ENCODE measurements at regions not wholly inside any gene's neighbourhood (a gene's known extent, or its start where the extent isn't known, plus 50 kb on each side); places are given as distances from the start of the nearest gene placed in this dataset.

DNA sequence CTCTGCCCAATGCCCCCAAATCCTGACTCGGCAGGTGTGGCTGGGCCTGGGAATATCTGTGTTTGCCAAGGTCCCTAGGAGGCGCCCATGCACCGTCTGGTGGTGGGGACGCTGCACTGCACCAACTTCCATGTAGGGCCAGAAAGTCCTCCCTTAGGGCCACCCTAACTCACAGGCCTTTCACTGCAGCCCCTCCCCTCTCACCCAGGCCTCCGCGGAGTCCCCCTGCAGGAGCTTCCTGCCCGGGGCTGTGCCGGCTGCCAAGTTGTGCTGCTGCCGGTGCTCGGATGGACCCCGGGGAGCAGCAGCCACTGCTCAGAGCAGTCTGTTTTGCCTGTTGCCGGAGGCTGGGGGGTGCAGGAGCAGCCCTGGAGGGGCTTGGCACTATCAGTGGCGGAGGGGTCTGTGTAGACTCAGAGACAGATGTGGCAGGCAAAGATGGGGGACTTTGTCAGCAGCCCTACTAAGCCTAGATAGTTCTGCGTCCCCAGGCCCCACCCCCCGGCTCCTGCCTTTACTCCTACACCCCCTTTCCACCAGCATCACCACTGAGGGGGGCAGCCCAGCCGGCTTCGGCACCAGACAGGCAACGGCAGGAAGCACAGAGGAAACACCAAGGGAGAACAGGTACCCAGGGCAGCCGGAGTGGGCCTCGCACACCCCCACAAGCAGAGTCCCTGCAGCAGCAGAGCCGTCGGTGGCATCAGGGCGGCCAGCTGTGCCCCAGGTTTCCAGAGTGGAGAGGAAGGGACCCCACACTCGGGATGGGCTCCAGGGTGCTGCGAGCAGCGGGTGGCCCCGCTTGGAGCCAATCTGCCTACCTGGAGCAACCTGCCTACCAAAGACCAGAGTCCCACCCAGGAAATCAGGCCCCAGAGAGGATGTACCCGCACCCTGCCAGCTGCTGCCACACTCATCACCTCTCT lies 124.3 kb downstream of the TRIM29 start:
- intact Hi-C loops (cut with micrococcal nuclease), result loop anchor here (1.0 kb wide), 2 partner anchors 347 to 532 kb away; no protein-coding TSS in a partner anchor
- POLR2A ChIA-PET (ENCODE audit: unreplicated experiment), result no interaction called here
- Histone ChIP-seq H2BK20ac (ENCODE audit: low read depth, low read length) (no peak overlapping the region), H3K79me1 (ENCODE audit: low read depth in 1 of 2, low read length in 2 of 2) (no peaks in the 10 kb centered on the region), H2AFZ (replicated peaks; ENCODE audit: low read length, poor library complexity) (peak overlapping the region; percentile 41), H3K9ac (ENCODE audit: low read depth, low read length) (no peak overlapping the region), H2AK5ac (ENCODE audit: low read depth, low read length) (no peak overlapping the region), H3K18ac (ENCODE audit: low read depth, low read length) (no peak overlapping the region), H4K20me1 (ENCODE audit: insufficient read depth, low read length) (no peaks in the 10 kb centered on the region), H3K56ac (ENCODE audit: extremely low read depth, insufficient read depth, low read length) (no peak overlapping the region), H3K23ac (ENCODE audit: low read depth, low read length) (no peak overlapping the region), H2AK9ac (replicated peaks; ENCODE audit: low read depth, low read length, poor library complexity) (no peak overlapping the region), H4K8ac (ENCODE audit: low read depth in 2 of 2, low read length in 2 of 2) (no peak overlapping the region), H2BK5ac (ENCODE audit: low read depth, low read length, poor library complexity, severe bottlenecking) (no peak overlapping the region), H3K9me3 (ENCODE audit: control insufficient read depth, insufficient read depth, low read length) (no peaks in the 10 kb centered on the region), H2BK15ac (ENCODE audit: low read depth, low read length) (no peak overlapping the region), H4K5ac (ENCODE audit: low read depth, low read length) (no peak overlapping the region), H3K4ac (ENCODE audit: low read depth, low read length) (no peak overlapping the region), H4K91ac (ENCODE audit: insufficient read depth, low read depth, low read length) (no peak overlapping the region), H3K36me3 (ENCODE audit: control insufficient read depth, insufficient read depth, low read length) (no peaks in the 10 kb centered on the region), H3K4me1 (ENCODE audit: control insufficient read depth, insufficient read depth, low read length) (no peaks in the 10 kb centered on the region), H3K27ac (ENCODE audit: insufficient read depth, low read length) (no peak overlapping the region), H3K27me3 (ENCODE audit: control insufficient read depth, insufficient read depth, low read length) (peaks cover 39% of the 10 kb centered on the region), H3K4me3 (ENCODE audit: insufficient read depth, low read depth, low read length) (no peak overlapping the region), H2BK120ac (ENCODE audit: low read depth, low read length) (no peak overlapping the region), H3K14ac (replicated peaks; ENCODE audit: low read depth, low read length) (no peak overlapping the region), H3K9me1 (ENCODE audit: insufficient read depth, low read length) (no peaks in the 10 kb centered on the region), H3K4me2 (ENCODE audit: low read depth, low read length) (no peak overlapping the region)
- no peak for TF ChIP-seq BHLHE40 (IDR thresholded peaks at IDR 0.05; ENCODE audit: low read depth, low read length)
- TF ChIP-seq RFX5 (IDR thresholded peaks at IDR 0.05; ENCODE audit: low read depth, low read length), result no peak
- TF ChIP-seq, protein P1, sequence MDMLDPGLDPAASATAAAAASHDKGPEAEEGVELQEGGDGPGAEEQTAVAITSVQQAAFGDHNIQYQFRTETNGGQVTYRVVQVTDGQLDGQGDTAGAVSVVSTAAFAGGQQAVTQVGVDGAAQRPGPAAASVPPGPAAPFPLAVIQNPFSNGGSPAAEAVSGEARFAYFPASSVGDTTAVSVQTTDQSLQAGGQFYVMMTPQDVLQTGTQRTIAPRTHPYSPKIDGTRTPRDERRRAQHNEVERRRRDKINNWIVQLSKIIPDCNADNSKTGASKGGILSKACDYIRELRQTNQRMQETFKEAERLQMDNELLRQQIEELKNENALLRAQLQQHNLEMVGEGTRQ (IDR thresholded peaks at IDR 0.05; ENCODE audit: low read depth, low read length), result no peak
- TF ChIP-seq POLR2A (IDR thresholded peaks at IDR 0.05; ENCODE audit: low read depth, low read length), result no peak
- TF ChIP-seq FOS (IDR thresholded peaks at IDR 0.05; ENCODE audit: low read depth, low read length), result no peak
- TF ChIP-seq, protein P2, sequence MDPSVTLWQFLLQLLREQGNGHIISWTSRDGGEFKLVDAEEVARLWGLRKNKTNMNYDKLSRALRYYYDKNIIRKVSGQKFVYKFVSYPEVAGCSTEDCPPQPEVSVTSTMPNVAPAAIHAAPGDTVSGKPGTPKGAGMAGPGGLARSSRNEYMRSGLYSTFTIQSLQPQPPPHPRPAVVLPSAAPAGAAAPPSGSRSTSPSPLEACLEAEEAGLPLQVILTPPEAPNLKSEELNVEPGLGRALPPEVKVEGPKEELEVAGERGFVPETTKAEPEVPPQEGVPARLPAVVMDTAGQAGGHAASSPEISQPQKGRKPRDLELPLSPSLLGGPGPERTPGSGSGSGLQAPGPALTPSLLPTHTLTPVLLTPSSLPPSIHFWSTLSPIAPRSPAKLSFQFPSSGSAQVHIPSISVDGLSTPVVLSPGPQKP (IDR thresholded peaks at IDR 0.05; ENCODE audit: borderline replicate concordance, low read depth, low read length), result no peak
- no peak for TF ChIP-seq CHD1 (IDR thresholded peaks at IDR 0.05; ENCODE audit: low read depth, low read length)
- peak; percentile 60 for TF ChIP-seq SMC3 (IDR thresholded peaks at IDR 0.05; ENCODE audit: low read depth, low read length)
- TF ChIP-seq RCOR1 (IDR thresholded peaks at IDR 0.05; ENCODE audit: insufficient replicate concordance, low read length), result no peak
- TF ChIP-seq, protein P3, sequence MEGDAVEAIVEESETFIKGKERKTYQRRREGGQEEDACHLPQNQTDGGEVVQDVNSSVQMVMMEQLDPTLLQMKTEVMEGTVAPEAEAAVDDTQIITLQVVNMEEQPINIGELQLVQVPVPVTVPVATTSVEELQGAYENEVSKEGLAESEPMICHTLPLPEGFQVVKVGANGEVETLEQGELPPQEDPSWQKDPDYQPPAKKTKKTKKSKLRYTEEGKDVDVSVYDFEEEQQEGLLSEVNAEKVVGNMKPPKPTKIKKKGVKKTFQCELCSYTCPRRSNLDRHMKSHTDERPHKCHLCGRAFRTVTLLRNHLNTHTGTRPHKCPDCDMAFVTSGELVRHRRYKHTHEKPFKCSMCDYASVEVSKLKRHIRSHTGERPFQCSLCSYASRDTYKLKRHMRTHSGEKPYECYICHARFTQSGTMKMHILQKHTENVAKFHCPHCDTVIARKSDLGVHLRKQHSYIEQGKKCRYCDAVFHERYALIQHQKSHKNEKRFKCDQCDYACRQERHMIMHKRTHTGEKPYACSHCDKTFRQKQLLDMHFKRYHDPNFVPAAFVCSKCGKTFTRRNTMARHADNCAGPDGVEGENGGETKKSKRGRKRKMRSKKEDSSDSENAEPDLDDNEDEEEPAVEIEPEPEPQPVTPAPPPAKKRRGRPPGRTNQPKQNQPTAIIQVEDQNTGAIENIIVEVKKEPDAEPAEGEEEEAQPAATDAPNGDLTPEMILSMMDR (conservative IDR thresholded peaks at IDR 0.05; ENCODE audit: low read depth, low read length), result peak; percentile 53
- TF ChIP-seq CEBPB (IDR thresholded peaks at IDR 0.05; ENCODE audit: low read depth, low read length), result no peak
- peak; percentile 47 for TF ChIP-seq RAD21 (IDR thresholded peaks at IDR 0.05; ENCODE audit: low read length)
- TF ChIP-seq MXI1 (IDR thresholded peaks at IDR 0.05; ENCODE audit: borderline replicate concordance, low read depth, low read length), result no peak
- in situ Hi-C loops (cut with MboI; ENCODE audit: low sequenced_read_pairs), result loop anchor here (10.0 kb wide), 1 partner anchor 359 kb away; no protein-coding TSS in a partner anchor
- peak; percentile 10 for DNase-seq
- dilution Hi-C loops (cut with HindIII; ENCODE audit: low sequenced_read_pairs, unreplicated experiment), result no loop called here
- WGBS, 2 experiments (ENCODE audit: extremely low coverage in 2 of 2, insufficient read length in 1 of 2), result no CpG with 5 or more reads among the region's 28 CpGs
- CTCF ChIA-PET, result interaction anchor here (1.2 kb wide), 1 partner anchor 9 kb away, joined by 3 read pairs; no protein-coding TSS in a partner anchor
- no TSS peak for BruUV-seq (replicated peaks)
- peak; percentile 57 for ATAC-seq (ENCODE audit: low read depth)

Data from IMR-90 (cell line).